ENCODE measurements at regions not wholly inside any gene's neighbourhood (a gene's known extent, or its start where the extent isn't known, plus 50 kb on each side); places are given as distances from the start of the nearest gene placed in this dataset.

GRCh38 chr6:27758491-27758890 is 153.7 kb downstream of the OR2B2 start:
- TF ChIP-seq EZH2 (IDR thresholded peaks at IDR 0.05; ENCODE audit: borderline replicate concordance, low read length) = no peak
- no peak for TF ChIP-seq CTCF (conservative IDR thresholded peaks at IDR 0.05 in 1 of 2, IDR thresholded peaks at IDR 0.05 in 1 of 2; ENCODE audit: extremely low read depth in 1 of 2, insufficient read depth in 1 of 2, low read depth in 1 of 2, low read length in 2 of 2)
